Activated T-cell treated with anti-CD3 and anti-CD28 coated beads, Interleukin-2, amount 50 U/mL, for 24 hours (primary cell): ENCODE measurements at regions not wholly inside any gene's neighbourhood (a gene's known extent, or its start where the extent isn't known, plus 50 kb on each side); places are given as distances from the start of the nearest gene placed in this dataset.

ENCODE experiments used
- DNase-seq: peaks from one replicate; pipeline ENCODE4 v3.0.0-alpha.2; 2020
- H3K27ac Mint-ChIP-seq: 2 replicates; pipeline ENCODE4 v1.8.0; 2020; ENCODE audit warnings: mild to moderate bottlenecking, mixed read lengths
- H3K27me3 Mint-ChIP-seq: 2 replicates; pipeline ENCODE4 v1.8.0; 2020; ENCODE audit warnings: mixed read lengths
- H3K36me3 Mint-ChIP-seq: 2 replicates; pipeline ENCODE4 v1.8.0; 2020; ENCODE audit warnings: low read depth, mixed read lengths
- H3K4me1 Mint-ChIP-seq: 2 replicates; pipeline ENCODE4 v1.8.0; 2020; ENCODE audit warnings: low read depth, mixed read lengths
- H3K4me3 Mint-ChIP-seq: 2 replicates; pipeline ENCODE4 v1.8.0; 2020; ENCODE audit warnings: mild to moderate bottlenecking, moderate library complexity, mixed read lengths
- H3K9me3 Mint-ChIP-seq: 2 replicates; pipeline ENCODE4 v1.8.0; 2020; ENCODE audit warnings: mixed read lengths

DNA sequence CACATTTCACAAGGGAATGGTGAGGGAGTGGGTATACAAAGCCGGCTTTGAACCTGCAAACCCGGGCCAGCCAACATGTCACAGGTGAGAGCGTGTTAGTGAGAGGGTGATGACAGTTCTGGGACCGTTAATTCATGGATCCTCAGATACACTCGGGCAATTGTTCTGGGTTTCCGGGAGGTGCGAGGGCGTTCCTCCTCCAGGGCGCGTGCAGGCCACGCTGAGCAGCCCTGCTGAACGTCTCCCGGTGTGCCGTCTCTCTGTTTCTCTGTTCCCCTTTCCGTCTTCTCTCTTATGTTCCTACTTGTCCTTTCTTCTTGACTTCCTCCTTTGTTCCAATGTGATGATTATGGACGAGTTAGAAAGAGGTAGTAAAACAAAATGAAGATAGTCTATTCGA lies 130.0 kb upstream of the GMDS start:
- no peak overlapping the region for H3K4me3 Mint-ChIP-seq
- H3K9me3 Mint-ChIP-seq, result no peaks in the 10 kb centered on the region
- no peak overlapping the region for H3K27ac Mint-ChIP-seq
- H3K36me3 Mint-ChIP-seq, result no peaks in the 10 kb centered on the region
- DNase-seq, result no peak
- H3K4me1 Mint-ChIP-seq, result no peaks in the 10 kb centered on the region
- H3K27me3 Mint-ChIP-seq, result no peaks in the 10 kb centered on the region

GRCh38 chr6:2369606-2370005 lies 124.2 kb upstream of the GMDS start:
- no peak overlapping the region for H3K4me3 Mint-ChIP-seq
- no peaks in the 10 kb centered on the region for H3K27me3 Mint-ChIP-seq
- H3K4me1 Mint-ChIP-seq, result no peaks in the 10 kb centered on the region
- H3K9me3 Mint-ChIP-seq, result no peaks in the 10 kb centered on the region
- H3K36me3 Mint-ChIP-seq, result no peaks in the 10 kb centered on the region
- DNase-seq, result no peak
- H3K27ac Mint-ChIP-seq, result no peak overlapping the region

DNA sequence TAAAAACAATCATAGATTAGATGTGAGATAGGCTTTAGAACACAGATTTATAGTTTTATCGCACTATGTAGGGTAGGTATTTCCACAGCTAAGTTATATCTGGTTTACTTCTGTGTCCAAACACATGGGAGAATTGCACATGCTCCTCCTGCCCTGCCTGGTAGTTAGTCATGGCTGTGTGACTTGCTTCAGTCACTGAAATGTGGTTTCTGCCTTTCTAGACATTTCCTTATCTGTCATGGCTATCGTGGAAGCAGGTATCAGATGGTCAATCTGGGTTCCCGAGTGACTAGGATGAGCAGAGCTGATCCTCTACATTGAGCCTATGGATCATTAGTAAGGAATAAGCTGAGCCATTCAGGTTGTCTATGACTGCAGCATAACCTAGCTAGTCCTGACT lies 117.8 kb upstream of the GMDS start:
- Mint-ChIP-seq H3K27ac (no peak overlapping the region), H3K27me3 (no peaks in the 10 kb centered on the region), H3K36me3 (peaks cover 5% of the 10 kb centered on the region), H3K4me1 (no peaks in the 10 kb centered on the region), H3K4me3 (no peak overlapping the region), H3K9me3 (no peaks in the 10 kb centered on the region)
- no peak for DNase-seq

- Mint-ChIP-seq H3K4me3 (no peak overlapping the region), H3K27ac (no peak overlapping the region), H3K9me3 (no peaks in the 10 kb centered on the region), H3K4me1 (no peaks in the 10 kb centered on the region), H3K27me3 (no peaks in the 10 kb centered on the region), H3K36me3 (peaks cover 5% of the 10 kb centered on the region)
- no peak for DNase-seq
Measured at GRCh38 chr6:2361195-2361594, 115.8 kb upstream of the GMDS start.

DNA sequence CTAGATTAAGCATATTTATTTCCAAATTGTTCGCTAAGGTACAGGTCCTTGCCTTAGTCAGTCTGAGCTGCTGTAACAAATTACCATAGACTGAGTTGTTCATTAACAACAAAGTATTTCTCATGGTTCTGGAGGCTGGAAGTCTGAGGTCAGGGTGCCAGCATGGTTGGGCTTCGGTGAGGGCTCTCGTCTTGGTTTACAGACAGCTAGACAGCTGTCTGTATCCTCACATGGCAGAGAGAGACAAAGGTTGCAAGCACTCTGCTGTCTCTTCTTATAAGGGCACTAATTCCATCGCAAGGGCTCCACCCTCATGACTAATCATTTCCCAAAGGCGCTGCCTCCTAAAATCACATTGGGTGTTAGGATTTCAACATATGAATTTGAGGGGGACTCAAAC lies 115.3 kb upstream of the GMDS start:
- Mint-ChIP-seq H3K4me1 (no peaks in the 10 kb centered on the region), H3K27ac (no peak overlapping the region), H3K4me3 (no peak overlapping the region), H3K27me3 (no peaks in the 10 kb centered on the region), H3K36me3 (peaks cover 5% of the 10 kb centered on the region), H3K9me3 (no peaks in the 10 kb centered on the region)
- DNase-seq, result no peak

- DNase-seq, result no peak
- Mint-ChIP-seq H3K4me3 (no peak overlapping the region), H3K27me3 (no peaks in the 10 kb centered on the region), H3K4me1 (no peaks in the 10 kb centered on the region), H3K9me3 (no peaks in the 10 kb centered on the region), H3K36me3 (peaks cover 5% of the 10 kb centered on the region), H3K27ac (no peak overlapping the region)
Measured at GRCh38 chr6:2360126-2360525, 114.7 kb upstream of the GMDS start.

DNA sequence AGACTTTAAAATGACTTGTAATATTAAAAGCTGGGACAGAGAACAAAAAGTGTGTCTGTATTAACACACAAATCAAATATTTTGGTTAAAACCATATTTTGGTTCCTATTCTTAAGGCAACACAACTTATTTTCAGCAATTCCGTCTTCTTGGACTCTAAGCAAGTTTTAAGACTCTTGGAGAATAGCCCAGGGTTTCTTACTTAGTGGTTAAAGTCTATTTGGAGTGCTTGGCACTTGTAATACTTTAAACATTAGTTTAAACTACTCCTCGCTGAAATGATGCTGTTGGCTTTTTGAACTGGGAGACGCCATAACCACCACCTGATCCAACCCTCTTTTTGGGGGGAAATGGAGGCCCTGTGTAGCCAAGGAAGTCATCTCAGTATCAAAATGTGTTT lies 109.7 kb upstream of the GMDS start:
- Mint-ChIP-seq H3K36me3 (peaks cover 3% of the 10 kb centered on the region), H3K27me3 (no peaks in the 10 kb centered on the region), H3K4me1 (no peaks in the 10 kb centered on the region), H3K27ac (no peak overlapping the region), H3K4me3 (no peak overlapping the region), H3K9me3 (no peaks in the 10 kb centered on the region)
- DNase-seq, result no peak

- no peaks in the 10 kb centered on the region for H3K9me3 Mint-ChIP-seq
- no peak overlapping the region for H3K4me3 Mint-ChIP-seq
- no peaks in the 10 kb centered on the region for H3K36me3 Mint-ChIP-seq
- H3K27ac Mint-ChIP-seq, result no peak overlapping the region
- H3K27me3 Mint-ChIP-seq, result no peaks in the 10 kb centered on the region
- H3K4me1 Mint-ChIP-seq, result no peaks in the 10 kb centered on the region
- no peak for DNase-seq
Measured at GRCh38 chr6:2354138-2354491, 108.7 kb upstream of the GMDS start.

DNA sequence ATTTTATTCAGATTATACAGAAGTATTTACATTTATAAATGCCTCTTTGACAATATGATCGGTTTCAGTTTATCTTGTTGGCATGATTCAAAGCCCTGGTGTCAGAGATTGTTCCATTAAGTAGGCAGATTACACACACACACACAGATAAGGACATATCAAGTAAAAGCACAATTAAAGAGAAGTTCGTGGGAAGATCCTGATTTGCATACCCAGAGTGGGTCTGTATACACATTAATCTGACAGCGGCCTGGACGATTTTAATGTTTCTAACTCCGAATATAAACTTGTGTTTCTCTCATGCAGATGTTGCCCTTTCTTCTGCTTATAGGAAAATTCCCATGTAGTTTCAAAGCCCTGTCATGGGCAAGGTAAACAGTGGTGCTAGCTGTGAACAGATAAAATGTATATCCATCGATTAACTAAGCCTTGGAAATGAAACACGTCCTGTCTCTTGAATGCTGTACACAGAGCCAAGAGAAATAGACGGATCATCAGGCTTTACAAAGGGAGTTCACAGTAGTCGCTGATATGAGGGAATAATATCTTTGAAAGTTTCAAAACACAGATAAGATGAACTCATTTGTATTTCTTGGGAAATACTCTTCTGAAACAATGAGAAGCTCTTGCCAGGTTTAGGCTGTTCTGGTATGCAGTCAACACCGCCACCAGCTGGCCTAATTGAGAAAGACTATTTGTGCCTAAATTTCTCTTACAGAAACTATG lies 108.2 kb upstream of the GMDS start:
- Mint-ChIP-seq H3K27ac (no peak overlapping the region), H3K9me3 (no peaks in the 10 kb centered on the region), H3K36me3 (no peaks in the 10 kb centered on the region), H3K27me3 (no peaks in the 10 kb centered on the region), H3K4me3 (no peak overlapping the region), H3K4me1 (no peaks in the 10 kb centered on the region)
- peak; percentile 63 for DNase-seq

DNA sequence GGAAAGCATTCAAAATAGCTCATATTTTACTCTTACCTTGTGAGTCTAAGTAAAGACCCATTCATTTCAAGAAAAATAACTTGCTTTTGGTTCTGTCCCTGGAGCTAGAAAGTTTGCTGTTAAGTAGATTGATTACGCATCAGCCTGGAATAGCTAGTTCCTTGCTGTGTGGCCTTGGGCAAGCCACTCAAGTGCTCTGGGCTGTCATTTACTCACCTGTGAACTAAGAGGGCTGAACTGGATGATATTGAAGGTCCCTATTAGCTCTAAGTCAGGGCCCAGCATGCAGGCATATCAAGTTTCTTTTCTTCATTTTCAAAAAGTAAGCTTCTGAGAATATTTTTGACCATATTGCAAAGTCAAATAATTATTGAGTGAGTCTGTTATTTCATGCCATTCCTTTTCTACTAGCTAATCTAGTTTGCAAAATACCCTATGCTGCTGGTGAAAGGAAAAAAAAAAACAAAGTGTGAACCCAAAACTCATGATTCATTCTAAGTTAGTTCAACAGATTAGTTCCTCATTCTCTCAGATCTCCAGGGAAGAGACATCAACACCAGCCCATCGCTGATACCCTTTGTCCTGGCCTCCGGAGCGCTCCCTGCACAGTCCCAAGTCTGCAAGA lies 106.5 kb upstream of the GMDS start:
- no peak for DNase-seq
- H3K27me3 Mint-ChIP-seq, result no peaks in the 10 kb centered on the region
- no peak overlapping the region for H3K27ac Mint-ChIP-seq
- H3K9me3 Mint-ChIP-seq, result no peaks in the 10 kb centered on the region
- H3K36me3 Mint-ChIP-seq, result no peaks in the 10 kb centered on the region
- H3K4me3 Mint-ChIP-seq, result no peak overlapping the region
- no peaks in the 10 kb centered on the region for H3K4me1 Mint-ChIP-seq

- Mint-ChIP-seq H3K4me3 (no peak overlapping the region), H3K4me1 (no peaks in the 10 kb centered on the region), H3K27me3 (no peaks in the 10 kb centered on the region), H3K27ac (no peak overlapping the region), H3K36me3 (no peaks in the 10 kb centered on the region), H3K9me3 (no peaks in the 10 kb centered on the region)
- DNase-seq, result no peak
Measured at GRCh38 chr6:2351090-2351489, 105.7 kb upstream of the GMDS start.

DNA sequence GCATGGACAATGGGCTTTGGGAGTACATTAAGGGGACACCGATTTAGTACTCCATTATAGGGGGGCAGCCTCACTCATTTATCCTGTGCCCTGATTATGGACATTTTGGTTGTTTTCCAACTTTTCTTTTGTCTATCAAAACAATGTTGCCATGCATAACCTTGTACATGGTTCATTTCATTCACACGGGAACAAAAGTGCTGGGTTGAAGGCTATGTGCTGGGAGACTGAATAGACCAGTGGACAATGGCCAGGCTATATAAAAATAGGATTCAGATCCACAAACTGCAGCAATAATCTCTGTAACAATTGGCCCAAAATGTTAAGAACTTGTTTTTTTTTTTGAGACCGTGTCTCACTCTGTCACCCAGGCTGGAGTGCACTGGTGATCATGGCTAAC lies 100.7 kb upstream of the GMDS start:
- DNase-seq, result no peak
- Mint-ChIP-seq H3K27me3 (no peaks in the 10 kb centered on the region), H3K9me3 (peaks cover 13% of the 10 kb centered on the region), H3K4me1 (no peaks in the 10 kb centered on the region), H3K4me3 (no peak overlapping the region), H3K27ac (no peak overlapping the region), H3K36me3 (no peaks in the 10 kb centered on the region)

DNA sequence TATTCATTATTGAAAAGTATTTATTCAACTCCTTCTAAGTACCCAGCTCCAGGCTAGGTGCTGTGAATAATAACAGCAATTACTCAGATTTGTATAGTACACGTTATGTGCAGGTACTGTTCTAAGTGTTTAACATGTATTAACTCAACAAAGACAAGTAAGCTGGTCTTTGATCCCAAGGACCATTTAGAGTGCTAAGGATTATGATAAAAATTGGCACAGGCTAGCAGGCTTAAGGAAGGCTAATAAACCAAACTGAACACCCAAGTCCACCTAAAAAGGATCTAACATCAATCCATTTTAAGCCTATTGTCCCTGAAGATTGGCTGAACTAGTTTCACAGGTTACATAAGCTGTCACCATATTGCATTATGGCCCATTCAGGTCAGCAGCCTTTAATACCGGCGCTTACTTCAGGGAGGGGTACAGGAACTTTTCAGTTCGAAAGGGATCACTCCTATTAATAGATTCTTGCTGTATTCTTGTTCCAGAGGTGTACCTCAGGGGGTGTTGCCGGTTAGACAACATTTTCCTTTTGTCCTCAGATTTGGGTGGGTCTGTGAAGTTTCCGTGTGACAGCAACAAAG lies 99.0 kb upstream of the GMDS start:
- Mint-ChIP-seq H3K4me3 (no peak overlapping the region), H3K4me1 (no peaks in the 10 kb centered on the region), H3K27ac (no peak overlapping the region), H3K27me3 (no peaks in the 10 kb centered on the region), H3K36me3 (peaks cover 4% of the 10 kb centered on the region), H3K9me3 (peaks cover 25% of the 10 kb centered on the region)
- DNase-seq, result no peak

- no peaks in the 10 kb centered on the region for H3K27me3 Mint-ChIP-seq
Measured at GRCh38 chr6:2327591-2327990, 82.2 kb upstream of the GMDS start.

GRCh38 chr6:2324166-2324953 lies 79.0 kb upstream of the GMDS start:
- H3K36me3 Mint-ChIP-seq, result peaks cover 67% of the 10 kb centered on the region
- no peaks in the 10 kb centered on the region for H3K27me3 Mint-ChIP-seq
- H3K4me1 Mint-ChIP-seq, result no peaks in the 10 kb centered on the region
- no peak overlapping the region for H3K4me3 Mint-ChIP-seq
- no peak overlapping the region for H3K27ac Mint-ChIP-seq
- no peak for DNase-seq
- peaks cover 61% of the 10 kb centered on the region for H3K9me3 Mint-ChIP-seq

More at GRCh38 chr6:2327591-2327990, 82.2 kb upstream of the GMDS start:
- Mint-ChIP-seq H3K27ac (no peak overlapping the region), H3K4me1 (no peaks in the 10 kb centered on the region), H3K36me3 (peaks cover 64% of the 10 kb centered on the region), H3K9me3 (peaks cover 55% of the 10 kb centered on the region), H3K4me3 (no peak overlapping the region)
- no peak for DNase-seq
